ENCODE measurements at regions not wholly inside any gene's neighbourhood (a gene's known extent, or its start where the extent isn't known, plus 50 kb on each side); places are given as distances from the start of the nearest gene placed in this dataset.
A peak's percentile ranks its signal among the peaks of the same experiment; 100 is the strongest.

GRCh38 chr1:199410462-199410861 is 617.0 kb upstream of the NR5A2 start:
- TF ChIP-seq POLR2A (IDR thresholded peaks at IDR 0.05; ENCODE audit: low read depth, low read length) (no peak), TAF1 (IDR thresholded peaks at IDR 0.05; ENCODE audit: low read depth, low read length) (no peak), POLR2AphosphoS5 (IDR thresholded peaks at IDR 0.05; ENCODE audit: low read depth, low read length) (no peak), SPI1 (IDR thresholded peaks at IDR 0.05; ENCODE audit: low read depth, low read length) (0 out of 2 replicates have a peak, but pooled peaks have one; percentile 17)
